IMR-90 (cell line): ENCODE measurements at regions not wholly inside any gene's neighbourhood (a gene's known extent, or its start where the extent isn't known, plus 50 kb on each side); places are given as distances from the start of the nearest gene placed in this dataset.

Source experiments
- BHLHE40 ChIP-seq: fragments of 150-350 bp; IDR thresholded peaks from 2 replicates; pipeline ENCODE4 v1.6.1; 2016; ENCODE audit warnings: mild to moderate bottlenecking, low read depth, low read length
- CEBPB ChIP-seq: IDR thresholded peaks from 2 replicates; pipeline ENCODE4 v1.6.1; 2012; ENCODE audit warnings: low read depth, low read length, improper control_type of control experiment
- CTCF ChIP-seq: conservative IDR thresholded peaks from 2 replicates; pipeline ENCODE4 v1.5.1; 2012; ENCODE audit warnings: mild to moderate bottlenecking, low read depth, low read length, improper control_type of control experiment
- FOS ChIP-seq: fragments of 150-350 bp; IDR thresholded peaks from 2 replicates; pipeline ENCODE4 v1.6.1; 2016; ENCODE audit warnings: low read depth, low read length
- MAFK ChIP-seq: IDR thresholded peaks from 2 replicates; pipeline ENCODE4 v1.6.1; 2012; ENCODE audit warnings: low read depth, low read length, improper control_type of control experiment
- MAZ ChIP-seq: IDR thresholded peaks from 2 replicates; pipeline ENCODE4 v1.6.1; 2012; ENCODE audit warnings: low read depth, mild to moderate bottlenecking, low read length, improper control_type of control experiment, moderate library complexity, borderline replicate concordance
- MXI1 ChIP-seq: IDR thresholded peaks from 2 replicates; pipeline ENCODE4 v1.6.1; 2012; ENCODE audit warnings: low read depth, mild to moderate bottlenecking, low read length, moderate library complexity, borderline replicate concordance
- POLR2A ChIP-seq: IDR thresholded peaks from 2 replicates; pipeline ENCODE4 v1.6.1; 2012; ENCODE audit warnings: mild to moderate bottlenecking, low read depth, low read length
- RAD21 ChIP-seq: IDR thresholded peaks from 2 replicates; pipeline ENCODE4 v1.6.1; 2012; ENCODE audit warnings: low read length, improper control_type of control experiment
- RCOR1 ChIP-seq: IDR thresholded peaks from 2 replicates; pipeline ENCODE4 v1.6.1; 2012; ENCODE audit warnings: mild to moderate bottlenecking, low read length, improper control_type of control experiment; ENCODE audit not compliant: insufficient replicate concordance
- RFX5 ChIP-seq: IDR thresholded peaks from 2 replicates; pipeline ENCODE4 v1.8.0; 2012; ENCODE audit warnings: low read depth, mild to moderate bottlenecking, low read length, moderate library complexity
- USF2 ChIP-seq: fragments of 150-350 bp; IDR thresholded peaks from 2 replicates; pipeline ENCODE4 v1.6.1; 2017; ENCODE audit warnings: mild to moderate bottlenecking, antibody characterized with exemption, low read length, low read depth

GRCh38 chr1:187928288-187928687, 1099.5 kb downstream of the PLA2G4A start:
- no peak for TF ChIP-seq MAFK
- peak; percentile 64 for TF ChIP-seq CTCF
- TF ChIP-seq MAZ = no peak
- no peak for TF ChIP-seq POLR2A
- TF ChIP-seq FOS = no peak
- no peak for TF ChIP-seq RCOR1
- no peak for TF ChIP-seq USF2
- peak; percentile 71 for TF ChIP-seq RAD21
- no peak for TF ChIP-seq CEBPB
- no peak for TF ChIP-seq RFX5
- no peak for TF ChIP-seq MXI1
- TF ChIP-seq BHLHE40 = no peak
